Epithelial cell of proximal tubule (primary cell): ENCODE measurements at regions not wholly inside any gene's neighbourhood (a gene's known extent, or its start where the extent isn't known, plus 50 kb on each side); places are given as distances from the start of the nearest gene placed in this dataset.

Source experiments
- DNase-seq: peaks from one replicate; pipeline ENCODE4 v3.0.0-alpha.2; 2011; ENCODE audit warnings: low read depth
- H3K4me3 ChIP-seq: 2 replicates; pipeline ENCODE4 v1.5.1; 2011; ENCODE audit warnings: low read depth, mild to moderate bottlenecking, low read length
- TF ChIP-seq, protein P1 (sequence below): conservative IDR thresholded peaks from 2 replicates; pipeline ENCODE4 v1.5.1; 2012; ENCODE audit warnings: low read depth, mild to moderate bottlenecking, low read length

DNA sequence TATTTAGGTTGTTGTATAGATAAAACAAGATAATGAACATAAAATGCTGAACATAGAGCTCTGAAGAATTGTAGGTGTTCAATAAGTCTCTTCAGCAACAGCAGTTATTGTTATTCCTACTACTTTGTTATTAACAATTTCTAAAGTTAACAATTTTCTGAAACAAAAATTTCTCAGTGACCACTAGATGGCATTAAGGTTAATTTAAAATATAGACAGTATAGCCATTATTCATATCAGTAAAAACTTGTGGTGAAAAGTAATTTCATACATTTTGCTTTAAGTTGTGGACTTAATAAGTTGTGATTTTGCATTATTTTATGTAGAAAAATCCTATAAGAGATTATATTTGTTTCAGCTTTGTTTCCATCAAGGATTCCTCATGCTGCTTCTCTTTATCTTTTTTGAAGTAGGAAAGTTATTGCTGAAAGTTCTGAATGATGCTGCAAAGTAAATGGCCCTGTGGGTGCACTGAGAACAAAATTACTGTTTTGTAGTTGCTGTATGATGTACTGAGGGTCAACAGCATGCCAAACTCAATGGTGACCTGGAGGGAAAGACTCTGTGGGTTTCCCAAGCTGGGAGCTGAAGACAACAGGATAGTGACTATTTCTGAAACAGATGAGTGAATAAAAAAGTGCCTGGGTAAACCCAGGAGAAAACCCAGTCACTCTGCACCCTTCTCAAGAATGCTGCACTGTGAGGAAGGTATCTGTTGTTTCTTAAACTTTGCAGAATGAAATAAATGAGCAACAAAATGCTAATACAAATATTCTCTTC lies 253.6 kb downstream of the KIF20B start:
- H3K4me3 ChIP-seq, result no peak overlapping the region
- TF ChIP-seq, protein P1, sequence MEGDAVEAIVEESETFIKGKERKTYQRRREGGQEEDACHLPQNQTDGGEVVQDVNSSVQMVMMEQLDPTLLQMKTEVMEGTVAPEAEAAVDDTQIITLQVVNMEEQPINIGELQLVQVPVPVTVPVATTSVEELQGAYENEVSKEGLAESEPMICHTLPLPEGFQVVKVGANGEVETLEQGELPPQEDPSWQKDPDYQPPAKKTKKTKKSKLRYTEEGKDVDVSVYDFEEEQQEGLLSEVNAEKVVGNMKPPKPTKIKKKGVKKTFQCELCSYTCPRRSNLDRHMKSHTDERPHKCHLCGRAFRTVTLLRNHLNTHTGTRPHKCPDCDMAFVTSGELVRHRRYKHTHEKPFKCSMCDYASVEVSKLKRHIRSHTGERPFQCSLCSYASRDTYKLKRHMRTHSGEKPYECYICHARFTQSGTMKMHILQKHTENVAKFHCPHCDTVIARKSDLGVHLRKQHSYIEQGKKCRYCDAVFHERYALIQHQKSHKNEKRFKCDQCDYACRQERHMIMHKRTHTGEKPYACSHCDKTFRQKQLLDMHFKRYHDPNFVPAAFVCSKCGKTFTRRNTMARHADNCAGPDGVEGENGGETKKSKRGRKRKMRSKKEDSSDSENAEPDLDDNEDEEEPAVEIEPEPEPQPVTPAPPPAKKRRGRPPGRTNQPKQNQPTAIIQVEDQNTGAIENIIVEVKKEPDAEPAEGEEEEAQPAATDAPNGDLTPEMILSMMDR, result peak; percentile 0
- DNase-seq, result no peak

- TF ChIP-seq, protein P1, result no peak
- DNase-seq, result no peak
Observed at GRCh38 chr10:89959433-89960110, 258.2 kb downstream of the KIF20B start.

GRCh38 chr10:89963451-89964102 lies 262.2 kb downstream of the KIF20B start:
- TF ChIP-seq, protein P1, result no peak
- no peak for DNase-seq
- no peak overlapping the region for H3K4me3 ChIP-seq

More at GRCh38 chr10:89959433-89960110, 258.2 kb downstream of the KIF20B start:
- no peak overlapping the region for H3K4me3 ChIP-seq

DNA sequence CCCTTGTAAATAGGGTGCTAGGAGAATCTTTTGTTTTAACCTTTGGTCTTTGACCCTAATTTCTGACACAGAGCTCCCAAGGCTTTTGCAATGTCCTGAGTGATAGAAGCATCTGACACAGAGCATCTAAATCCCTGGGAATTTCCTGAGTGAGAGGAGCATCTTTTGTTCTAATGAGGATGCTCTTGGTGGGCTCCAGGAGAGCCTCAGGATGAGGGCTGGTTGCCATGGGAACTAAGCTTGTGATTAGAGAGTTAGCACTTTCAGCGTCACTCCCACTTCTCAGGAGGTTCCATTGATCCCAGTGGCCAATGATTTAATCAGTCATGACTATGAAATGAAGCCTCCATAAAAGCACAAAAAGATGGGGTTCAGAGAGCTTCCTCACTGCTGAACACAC lies 264.8 kb downstream of the KIF20B start:
- H3K4me3 ChIP-seq, result no peak overlapping the region
- DNase-seq, result no peak
- TF ChIP-seq, protein P1, result no peak

DNA sequence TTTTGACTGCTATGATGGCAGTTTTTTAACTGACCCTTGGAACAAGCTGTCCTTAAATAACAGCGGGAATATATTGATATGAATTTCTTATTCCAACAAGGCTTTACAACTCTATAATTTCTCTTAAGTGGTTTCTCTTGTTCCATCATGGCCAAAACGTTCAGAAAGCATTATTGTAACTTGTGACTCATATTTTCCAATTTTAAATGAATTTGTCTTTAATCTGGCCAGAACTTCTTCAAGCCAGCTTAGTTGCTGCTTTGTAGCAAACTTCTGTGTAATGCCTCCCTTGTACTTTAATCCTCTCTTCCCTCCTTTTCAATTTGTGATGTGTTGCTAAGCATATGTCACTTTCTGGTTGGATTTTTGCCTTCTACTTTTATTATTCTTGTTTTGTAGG lies 271.9 kb downstream of the KIF20B start:
- TF ChIP-seq, protein P1, result no peak
- no peak for DNase-seq
- H3K4me3 ChIP-seq, result no peak overlapping the region

GRCh38 chr10:89975071-89975470 lies 273.7 kb downstream of the KIF20B start:
- no peak for DNase-seq
- no peak overlapping the region for H3K4me3 ChIP-seq
- TF ChIP-seq, protein P1, result no peak
